ENCODE measurements at regions not wholly inside any gene's neighbourhood (a gene's known extent, or its start where the extent isn't known, plus 50 kb on each side); places are given as distances from the start of the nearest gene placed in this dataset.
"Not testable (repeated sequence)": the region's sequence is repeated elsewhere in the genome, so short reads cannot be mapped to it uniquely, and the experiment has no call there.

DNA sequence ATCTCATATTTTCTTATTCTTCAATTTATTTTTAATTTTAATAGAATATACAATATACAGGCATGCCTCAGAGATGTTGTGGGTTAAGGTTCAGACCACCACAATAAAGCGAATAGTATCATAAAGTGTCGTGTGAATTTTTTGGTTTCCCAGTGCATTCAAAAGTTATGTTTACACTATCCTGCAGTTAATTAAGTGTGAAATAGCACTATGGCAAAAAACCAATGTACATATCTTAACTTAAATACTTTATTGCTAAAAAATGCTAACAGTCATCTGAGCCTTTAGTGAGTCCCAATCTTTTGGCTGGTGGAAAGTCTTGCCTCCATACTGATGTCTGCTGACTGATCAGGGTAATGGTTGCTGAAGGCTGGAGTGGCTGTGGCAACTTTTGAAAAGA lies 637.6 kb downstream of the TDRD15 start:
- ATAC-seq (no peak), DNase-seq (ENCODE audit: low spot score) (no peak)

- ATAC-seq (no peak), DNase-seq (ENCODE audit: low spot score) (no peak)
These were observed 639.7 kb downstream of the TDRD15 start for GRCh38 chr2:21763501-21763900.

GRCh38 chr2:21770787-21771186 lies 647.0 kb downstream of the TDRD15 start:
- ATAC-seq (no peak), DNase-seq (ENCODE audit: low spot score) (no peak)

- no peak for DNase-seq (ENCODE audit: low spot score)
- no peak for ATAC-seq
These were observed 648.9 kb downstream of the TDRD15 start for GRCh38 chr2:21772624-21773023.

DNA sequence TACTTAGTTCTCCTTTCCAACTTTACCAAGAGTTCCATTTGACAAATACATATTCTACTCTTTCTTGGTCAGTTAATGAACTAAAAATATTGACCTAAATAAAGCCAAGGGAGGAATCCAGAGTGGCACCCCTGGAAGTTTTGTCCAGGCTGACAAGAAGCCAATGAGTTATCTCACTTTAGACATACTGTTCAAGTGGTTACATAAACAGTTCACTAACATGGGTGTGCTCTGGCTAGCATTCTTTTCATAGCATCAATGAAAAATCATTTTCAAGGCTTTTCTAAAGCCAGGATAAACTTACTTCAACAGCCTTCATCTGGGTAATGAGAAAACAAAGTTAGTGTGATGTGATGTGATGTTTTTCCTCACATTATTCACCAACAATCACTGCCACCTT lies 649.4 kb downstream of the TDRD15 start:
- DNase-seq (ENCODE audit: low spot score) (no peak), ATAC-seq (no peak)

- no peak for DNase-seq (ENCODE audit: low spot score)
These were observed 651.1 kb downstream of the TDRD15 start for GRCh38 chr2:21774691-21775368.

DNA sequence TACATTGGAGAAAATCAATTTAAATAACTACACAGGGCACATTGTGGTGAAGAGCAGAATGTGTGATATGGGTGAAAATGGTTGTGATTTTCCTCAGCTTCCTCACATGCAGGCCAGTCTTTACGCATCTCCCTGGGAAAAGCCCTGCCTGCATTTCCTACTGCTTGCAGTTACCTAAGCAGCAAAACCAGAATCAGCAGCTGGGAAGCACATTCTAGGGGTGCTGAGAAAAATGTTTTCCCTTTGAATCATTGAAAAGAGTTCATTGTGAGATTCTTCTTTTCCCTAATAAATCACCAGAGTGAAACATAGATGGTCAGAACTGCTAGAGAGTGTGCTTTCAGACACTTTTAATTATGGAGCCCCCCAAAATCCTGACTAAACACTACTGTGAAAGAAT lies 656.0 kb downstream of the TDRD15 start:
- ATAC-seq = no peak
- DNase-seq (ENCODE audit: low spot score) = no peak

More at GRCh38 chr2:21774691-21775368, 651.1 kb downstream of the TDRD15 start:
- no peak for ATAC-seq

DNA sequence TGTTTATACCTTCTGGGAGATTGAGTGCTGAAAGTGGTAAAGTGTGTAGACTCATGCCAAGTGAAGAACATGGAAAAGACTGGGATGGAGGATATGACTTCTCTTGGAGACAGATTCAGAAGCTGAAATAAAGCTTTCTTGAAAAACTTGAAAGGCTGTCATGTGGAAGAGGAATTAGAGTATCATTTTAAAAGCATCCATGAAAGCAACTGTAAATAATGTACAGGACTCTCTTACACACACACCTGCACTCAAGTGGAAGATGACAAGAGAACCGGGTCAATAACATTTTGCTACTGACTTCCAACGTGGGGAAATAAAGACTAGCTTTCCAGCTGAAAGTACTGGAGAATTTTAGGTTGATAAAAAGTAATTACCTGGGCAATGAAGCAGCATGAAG lies 658.2 kb downstream of the TDRD15 start:
- ATAC-seq (no peak), DNase-seq (ENCODE audit: low spot score) (no peak)

GRCh38 chr2:21782866-21783265 lies 659.1 kb downstream of the TDRD15 start:
- no peak for ATAC-seq
- no peak for DNase-seq (ENCODE audit: low spot score)

DNA sequence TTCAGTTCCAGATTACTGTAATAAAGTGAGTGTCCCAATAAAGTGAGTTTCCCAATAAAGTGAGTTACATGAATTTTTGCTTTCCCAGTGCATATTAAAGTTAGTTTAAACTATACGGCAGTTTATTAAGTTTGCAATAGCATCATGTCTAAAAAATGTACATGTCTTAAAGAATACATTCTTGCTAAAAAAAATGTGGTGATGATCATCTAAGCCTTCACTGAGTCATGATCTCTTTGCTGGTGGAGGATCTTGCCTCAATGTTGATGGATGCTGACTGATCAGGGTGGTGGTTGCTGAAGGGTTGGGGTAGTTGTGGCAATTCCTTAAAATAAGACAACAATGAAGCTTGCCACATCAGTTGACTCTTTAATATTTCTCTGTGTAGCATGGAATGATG lies 664.2 kb downstream of the TDRD15 start:
- no peak for ATAC-seq

GRCh38 chr2:21790311-21790710 lies 666.5 kb downstream of the TDRD15 start:
- not testable (repeated sequence) for DNase-seq (ENCODE audit: low spot score); ATAC-seq

More for the DNA sequence above, 664.2 kb downstream of the TDRD15 start:
- no peak for DNase-seq (ENCODE audit: low spot score)

DNA sequence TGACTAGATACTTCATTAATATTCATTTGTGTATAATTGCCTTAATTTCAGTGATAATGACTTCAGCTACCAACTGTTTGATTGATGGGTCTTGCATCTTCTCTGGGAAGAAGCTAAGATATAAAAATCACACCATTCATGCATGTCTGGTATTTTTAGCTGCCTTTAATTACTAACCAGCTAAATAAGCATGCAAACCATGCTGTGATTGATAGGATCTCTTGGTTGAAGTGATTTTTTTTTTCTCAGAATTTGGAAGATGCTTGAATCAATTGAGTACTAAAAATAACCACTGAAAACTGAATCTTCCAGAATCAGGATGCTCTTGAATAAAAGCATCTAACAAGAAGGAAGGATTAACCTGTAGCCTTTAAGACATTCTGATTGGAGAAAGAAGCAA lies 668.8 kb downstream of the TDRD15 start:
- ATAC-seq (no peak), DNase-seq (ENCODE audit: low spot score) (no peak)

DNA sequence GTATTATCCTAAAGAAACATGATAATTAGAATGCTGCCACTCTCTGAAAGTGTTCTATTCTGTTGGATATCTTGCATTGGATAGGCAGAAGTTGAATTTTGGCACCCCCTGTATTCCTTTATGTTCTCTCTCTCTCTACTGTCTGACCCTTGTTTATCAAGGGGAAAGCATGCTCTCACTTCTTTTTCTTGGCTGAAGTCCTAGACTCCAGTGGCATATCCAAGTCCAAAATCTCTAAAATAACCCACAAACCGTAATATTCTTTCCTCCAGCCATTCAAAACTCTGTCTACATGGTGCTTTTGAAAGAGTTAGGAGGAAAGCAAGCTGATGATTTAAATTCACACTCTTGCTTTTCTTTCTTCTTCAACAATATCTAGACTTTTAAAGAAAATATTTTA lies 669.7 kb downstream of the TDRD15 start:
- ATAC-seq (no peak), DNase-seq (ENCODE audit: low spot score) (no peak)

DNA sequence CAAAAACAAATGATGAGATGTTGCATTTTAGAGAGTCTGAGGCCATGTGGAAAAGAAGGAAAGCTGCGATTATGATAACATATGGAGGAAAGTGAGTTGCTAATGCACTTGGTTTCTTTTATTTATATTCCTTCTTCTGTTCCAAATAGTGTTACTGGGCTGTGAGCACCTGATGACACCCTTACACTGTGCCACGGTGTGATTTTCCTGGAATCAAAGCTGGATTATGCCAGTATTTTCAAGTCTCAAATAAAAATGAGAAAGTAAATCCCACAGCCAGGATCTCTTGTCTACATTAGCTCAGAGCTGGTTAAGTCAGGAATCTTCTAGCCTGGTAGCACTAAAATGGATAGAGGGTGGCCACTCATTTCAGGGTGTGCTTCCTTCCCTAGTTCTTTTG lies 670.8 kb downstream of the TDRD15 start:
- ATAC-seq (no peak), DNase-seq (ENCODE audit: low spot score) (no peak)

- ATAC-seq = no peak
- DNase-seq (ENCODE audit: low spot score) = no peak
These were observed 676.6 kb downstream of the TDRD15 start for GRCh38 chr2:21800356-21800755.

DNA sequence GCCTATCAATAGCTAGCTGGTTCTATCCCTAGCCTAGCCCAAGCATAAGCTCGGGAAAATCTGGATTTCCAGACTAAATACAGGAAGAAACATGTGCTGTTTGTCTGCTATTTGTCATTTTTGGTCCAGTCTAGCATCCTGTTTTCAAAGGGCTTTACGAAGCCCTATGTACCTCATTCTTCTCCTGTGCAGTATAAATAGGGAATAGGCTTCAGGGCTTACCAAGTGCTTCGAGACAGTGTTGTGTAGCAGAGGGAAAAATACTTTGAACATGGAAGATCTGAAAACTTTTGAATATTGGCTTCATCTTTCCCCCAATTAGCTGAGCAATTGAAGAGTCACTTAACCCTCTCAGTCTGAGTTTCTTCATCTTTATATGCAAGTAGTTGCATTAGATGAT lies 679.8 kb downstream of the TDRD15 start:
- ATAC-seq = no peak
- DNase-seq (ENCODE audit: low spot score) = no peak

DNA sequence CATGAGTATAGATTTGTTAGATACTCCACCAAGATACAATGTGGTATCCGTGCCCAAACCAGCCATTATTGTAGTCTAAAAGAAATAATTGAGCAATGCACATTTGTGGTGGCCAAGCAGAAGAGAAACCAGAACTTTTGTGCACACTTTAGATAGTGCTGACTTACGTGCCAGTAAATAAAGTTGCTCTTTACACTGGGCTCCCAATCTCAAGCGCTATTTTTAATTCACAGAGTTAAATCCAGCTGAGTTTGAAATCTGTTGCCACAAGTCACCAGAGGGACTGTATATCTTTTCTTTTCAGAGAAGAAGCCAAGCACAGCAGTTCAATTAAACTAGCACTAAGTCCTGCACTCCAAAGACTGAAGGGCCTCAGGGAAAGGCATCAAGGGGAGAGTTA lies 680.4 kb downstream of the TDRD15 start:
- ATAC-seq = no peak
- DNase-seq (ENCODE audit: low spot score) = no peak

DNA sequence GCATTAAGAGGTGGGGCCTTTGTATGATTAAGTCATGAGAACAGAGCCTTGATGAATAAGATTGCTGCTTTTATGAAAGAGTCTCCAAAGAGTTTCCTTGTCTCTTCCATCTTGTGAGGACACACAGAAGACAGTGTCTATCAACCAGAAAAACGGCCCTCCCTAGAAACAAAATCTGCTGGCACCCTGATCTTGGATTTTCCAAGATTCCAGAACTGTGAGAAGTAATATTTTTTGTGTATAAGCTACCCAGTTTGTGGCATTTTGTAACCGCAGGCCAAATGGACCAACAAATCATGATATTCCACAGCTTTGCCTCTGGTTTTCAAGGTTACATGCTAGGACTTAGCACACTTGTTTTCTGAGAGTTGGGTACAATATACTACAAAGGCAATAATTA lies 687.8 kb downstream of the TDRD15 start:
- ATAC-seq = no peak

GRCh38 chr2:21812766-21813165 lies 689.0 kb downstream of the TDRD15 start:
- ATAC-seq (no peak), DNase-seq (ENCODE audit: low spot score) (no peak)

More for the DNA sequence above, 687.8 kb downstream of the TDRD15 start:
- DNase-seq (ENCODE audit: low spot score) = no peak

- no peak for ATAC-seq
- no peak for DNase-seq (ENCODE audit: low spot score)
These were observed 690.9 kb downstream of the TDRD15 start for GRCh38 chr2:21814588-21815149.

DNA sequence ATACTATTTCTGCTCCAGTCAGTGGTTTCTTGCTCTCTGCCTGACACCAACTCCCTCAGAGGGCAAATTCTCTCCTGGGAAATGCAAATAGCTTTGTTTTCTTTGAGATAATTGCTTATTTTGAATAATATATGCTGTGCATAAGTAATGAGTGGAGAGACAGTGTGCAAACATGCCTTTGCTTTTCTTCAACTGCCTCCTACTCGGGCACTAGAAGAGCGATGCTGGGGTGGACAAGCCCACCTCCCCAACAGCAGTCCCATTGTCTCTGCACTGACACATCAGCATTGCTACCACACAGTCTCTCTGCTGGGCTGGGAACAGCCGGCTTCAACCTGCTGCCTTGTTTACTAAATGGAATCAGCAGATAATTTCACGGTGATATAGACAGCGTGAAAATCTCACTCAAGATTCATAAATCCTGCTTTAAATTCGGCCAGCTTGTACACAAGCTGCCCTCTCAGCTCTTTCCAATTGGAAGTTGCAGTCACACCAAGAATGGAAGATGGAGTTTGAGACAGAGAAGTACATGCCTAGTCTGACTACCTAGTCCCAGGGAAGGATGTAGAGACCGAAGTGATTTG lies 694.5 kb downstream of the TDRD15 start:
- ATAC-seq = no peak
- no peak for DNase-seq (ENCODE audit: low spot score)

DNA sequence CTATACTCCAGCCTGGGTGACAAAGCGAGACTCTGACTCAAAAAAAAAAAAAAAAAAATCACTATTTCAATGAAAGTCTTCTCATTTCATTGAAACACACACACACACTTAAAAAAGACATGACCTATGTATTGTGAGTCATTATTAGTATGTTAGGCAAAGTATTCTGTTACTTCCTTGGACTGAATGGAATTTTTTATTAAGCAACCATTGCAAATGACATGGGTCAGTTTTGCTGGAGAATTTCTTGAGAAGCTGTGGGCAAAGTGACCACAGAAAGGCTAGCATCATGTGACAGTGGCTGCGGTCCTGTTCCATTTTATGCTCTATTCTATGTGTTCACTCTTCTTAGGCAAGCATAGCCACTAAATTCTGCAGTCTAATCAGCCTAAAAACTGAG lies 695.7 kb downstream of the TDRD15 start:
- DNase-seq (ENCODE audit: low spot score) (no peak), ATAC-seq (no peak)

GRCh38 chr2:21820271-21820670 lies 696.5 kb downstream of the TDRD15 start:
- ATAC-seq (no peak), DNase-seq (ENCODE audit: low spot score) (no peak)
